GM21367 (cell line): ENCODE measurements at regions not wholly inside any gene's neighbourhood (a gene's known extent, or its start where the extent isn't known, plus 50 kb on each side); places are given as distances from the start of the nearest gene placed in this dataset.

Source experiments
- ATAC-seq: cut with Tn5 transposase; IDR thresholded peaks from one replicate; pipeline ENCODE4 v1.9.1; 2021; ENCODE audit not compliant: unreplicated experiment

- ATAC-seq, result no peak
Measured at GRCh38 chr12:94717656-94718055, 67.3 kb upstream of the TMCC3 start.

- ATAC-seq, result no peak
Measured at GRCh38 chr12:94717108-94717507, 66.8 kb upstream of the TMCC3 start.

DNA sequence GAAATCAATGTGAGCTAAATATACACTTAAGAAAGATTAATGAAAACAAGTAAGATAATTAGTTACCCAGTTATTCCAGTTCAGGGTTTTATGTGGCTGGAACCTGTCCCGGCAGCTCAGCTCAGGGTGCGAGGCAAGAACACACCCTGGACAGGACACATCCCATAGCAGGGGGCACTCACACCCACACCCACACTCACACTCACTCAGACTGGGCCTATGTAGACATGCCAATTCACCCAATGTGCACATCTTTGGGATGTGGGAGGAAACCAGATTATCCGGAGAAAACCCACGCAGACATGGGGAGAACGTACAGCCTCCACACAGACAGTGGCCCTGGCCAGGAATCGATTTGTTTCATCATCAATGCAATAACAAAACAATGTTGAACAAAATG is 66.0 kb upstream of the TMCC3 start:
- no peak for ATAC-seq

GRCh38 chr12:94714378-94715114 is 64.2 kb upstream of the TMCC3 start:
- ATAC-seq, result no peak

DNA sequence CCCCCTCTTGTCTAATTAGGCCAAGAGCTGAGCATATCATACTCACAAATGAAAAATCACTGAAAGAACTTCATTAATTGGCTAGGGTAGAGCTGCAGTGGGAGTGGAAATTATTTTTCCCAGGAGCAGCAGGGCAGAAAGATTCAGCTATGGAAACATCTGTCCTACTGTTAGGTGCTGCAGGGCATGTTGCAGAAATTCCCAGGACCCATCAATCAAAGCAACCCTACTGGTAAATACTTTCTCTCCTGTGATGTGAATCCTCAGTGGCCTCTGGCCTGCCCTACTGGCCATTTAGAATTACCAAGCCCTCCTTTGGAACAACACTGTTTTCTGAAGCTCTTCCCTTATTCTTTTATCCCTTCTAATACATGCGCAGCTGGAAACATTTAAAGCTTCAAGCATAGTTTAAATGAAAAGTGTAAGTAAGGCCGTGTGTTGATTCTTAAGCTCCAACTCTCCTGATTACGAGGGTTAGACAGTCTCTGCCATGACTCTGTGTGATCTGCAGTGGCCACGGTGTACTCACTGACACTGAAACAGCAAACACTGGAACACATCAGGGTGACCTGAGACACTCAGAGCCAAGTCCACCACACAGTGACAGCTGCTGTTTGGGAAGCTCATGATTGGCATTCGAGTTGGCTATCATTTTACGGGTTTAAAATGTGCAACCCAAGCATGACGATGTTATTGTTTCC is 62.6 kb upstream of the TMCC3 start:
- no peak for ATAC-seq

DNA sequence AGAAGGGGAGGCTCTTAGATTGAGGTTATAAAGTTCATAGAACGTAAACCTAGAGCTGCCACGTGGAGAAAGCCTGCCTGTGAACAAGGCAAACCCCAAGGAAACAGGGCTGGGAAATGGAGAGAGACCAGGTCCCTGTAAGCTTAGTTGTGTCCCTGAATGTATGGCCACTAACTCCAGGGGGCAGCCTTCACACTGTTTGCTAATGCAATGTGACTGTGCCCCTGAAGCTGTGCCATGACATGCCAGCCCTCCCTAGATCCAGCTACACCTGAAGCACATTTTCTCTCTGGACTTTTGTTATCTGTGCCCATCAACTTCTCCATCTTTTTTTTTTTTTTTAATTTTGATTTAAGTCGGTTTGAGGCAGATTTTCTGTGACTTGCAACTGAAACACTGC is 60.6 kb upstream of the TMCC3 start:
- no peak for ATAC-seq

DNA sequence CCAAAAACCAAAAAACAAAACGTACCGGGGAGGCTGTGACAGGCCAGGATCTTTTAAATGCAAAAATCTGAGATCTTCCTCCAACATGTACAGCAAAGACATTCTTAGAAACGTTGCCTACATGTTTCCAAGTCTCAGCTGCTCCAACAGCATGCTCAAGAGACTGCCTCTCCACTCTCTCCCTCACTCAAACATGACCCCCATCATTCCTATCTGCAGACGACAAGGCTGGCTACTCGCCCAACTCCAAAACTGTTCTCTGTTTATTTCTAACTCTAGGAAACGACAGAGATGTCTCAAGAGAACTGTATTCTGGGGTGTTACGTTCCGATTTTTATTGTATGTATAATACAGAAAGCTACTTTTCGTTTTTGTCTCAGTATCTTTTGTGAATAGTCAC is 57.5 kb upstream of the TMCC3 start:
- ATAC-seq, result no peak

GRCh38 chr12:94707036-94707435 is 56.7 kb upstream of the TMCC3 start:
- ATAC-seq, result no peak

DNA sequence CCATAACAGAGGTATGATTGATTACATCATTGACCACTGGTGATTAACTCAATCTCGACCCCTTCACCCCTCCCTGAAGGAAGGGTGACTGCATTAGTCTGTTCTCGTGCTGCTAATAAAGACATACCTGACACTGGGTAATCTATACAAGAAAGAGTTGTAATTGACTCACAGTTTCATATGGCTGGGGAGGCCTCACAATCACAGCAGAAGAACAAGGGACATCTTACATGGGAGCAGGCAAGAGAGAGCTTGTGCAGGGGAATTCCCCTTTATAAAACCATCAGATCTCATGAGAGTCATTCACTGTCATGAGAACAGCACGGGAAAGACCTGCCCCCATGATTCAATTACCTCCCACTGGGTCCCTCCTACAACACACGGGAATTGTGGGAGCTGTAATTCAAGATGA is 55.9 kb upstream of the TMCC3 start:
- peak; percentile 40 for ATAC-seq

DNA sequence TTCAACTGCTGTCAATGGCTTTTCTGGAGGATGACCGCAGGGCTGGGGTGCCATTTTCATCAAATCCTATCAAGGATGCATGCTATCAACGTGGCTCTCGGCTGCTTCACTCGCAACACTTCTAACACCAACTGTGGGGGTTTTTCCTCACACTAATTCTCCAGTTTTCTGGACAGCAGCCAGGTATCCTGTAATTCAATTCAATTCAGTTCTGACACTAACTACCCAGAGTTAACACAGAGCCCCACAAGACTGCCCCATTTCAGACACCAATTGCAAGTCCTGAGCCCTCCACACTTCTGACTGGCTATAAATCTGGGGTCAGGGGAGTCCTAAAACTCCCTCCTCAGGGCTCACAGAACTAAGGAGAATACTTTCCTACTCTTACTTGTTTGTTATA is 55.3 kb upstream of the TMCC3 start:
- ATAC-seq, result no peak

- ATAC-seq, result no peak
Measured at GRCh38 chr12:94704452-94705306, 54.3 kb upstream of the TMCC3 start.

- ATAC-seq, result no peak
Measured at GRCh38 chr12:94702696-94703095, 52.3 kb upstream of the TMCC3 start.

DNA sequence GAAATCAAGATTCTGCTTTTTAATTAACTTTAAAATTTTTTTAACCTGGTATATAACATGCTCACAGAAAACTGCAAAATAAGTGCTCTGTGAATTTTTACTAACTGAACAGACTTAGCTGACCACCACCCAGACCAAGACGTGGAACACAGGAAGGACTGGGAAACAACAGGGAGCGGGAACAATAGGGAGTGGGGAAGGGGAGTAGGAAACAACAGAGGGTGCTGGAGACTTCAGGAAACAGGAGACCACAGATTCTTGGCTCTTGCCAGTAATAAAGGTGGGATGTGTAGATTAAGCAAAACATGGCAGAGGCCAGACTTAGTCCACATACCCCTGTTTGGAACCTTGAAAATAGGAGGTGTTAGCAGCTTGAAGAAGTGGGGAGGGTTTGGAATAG is 51.4 kb upstream of the TMCC3 start:
- ATAC-seq, result no peak

GRCh38 chr12:94700662-94701061 is 50.3 kb upstream of the TMCC3 start:
- no peak for ATAC-seq
